ENCODE measurements at regions not wholly inside any gene's neighbourhood (a gene's known extent, or its start where the extent isn't known, plus 50 kb on each side); places are given as distances from the start of the nearest gene placed in this dataset.

- TF ChIP-seq FOXK2 (IDR thresholded peaks at IDR 0.05) (no peak), CTBP1 (IDR thresholded peaks at IDR 0.05; ENCODE audit: borderline replicate concordance) (no peak), PKNOX1 (IDR thresholded peaks at IDR 0.05) (no peak), FOXA1 (IDR thresholded peaks at IDR 0.05) (no peak), LEF1 (IDR thresholded peaks at IDR 0.05; ENCODE audit: borderline replicate concordance) (no peak), SUZ12 (IDR thresholded peaks at IDR 0.05) (no peak), FOXM1 (IDR thresholded peaks at IDR 0.05; ENCODE audit: borderline replicate concordance) (no peak), NFRKB (IDR thresholded peaks at IDR 0.05) (no peak), HDGF (IDR thresholded peaks at IDR 0.05; ENCODE audit: borderline replicate concordance) (no peak), BHLHE40 (IDR thresholded peaks at IDR 0.05; ENCODE audit: borderline replicate concordance) (no peak)
- DNase-seq (ENCODE audit: extremely low spot score): no peak
- CTCF ChIA-PET: no interaction called here
- POLR2A ChIA-PET: no interaction called here
Measured at GRCh38 chr12:78530100-78530765, 334.3 kb upstream of the SYT1 start.

- POLR2A ChIA-PET: no interaction called here
- no peak for DNase-seq (ENCODE audit: extremely low spot score)
- no peak for TF ChIP-seq ARNT (IDR thresholded peaks at IDR 0.05)
- no peak for TF ChIP-seq L3MBTL2 (conservative IDR thresholded peaks at IDR 0.05)
- TF ChIP-seq ZNF384 (IDR thresholded peaks at IDR 0.05): no peak
- no peak for TF ChIP-seq FOXK2 (IDR thresholded peaks at IDR 0.05)
- no peak for TF ChIP-seq TARDBP (IDR thresholded peaks at IDR 0.05)
- no peak for TF ChIP-seq FOXA1 (IDR thresholded peaks at IDR 0.05)
- TF ChIP-seq SP1 (IDR thresholded peaks at IDR 0.05): no peak
- CTCF ChIA-PET: no interaction called here
Measured at GRCh38 chr12:78531831-78532458, 332.6 kb upstream of the SYT1 start.

- no peak for TF ChIP-seq SP1 (IDR thresholded peaks at IDR 0.05)
- TF ChIP-seq TARDBP (IDR thresholded peaks at IDR 0.05): no peak
- POLR2A ChIA-PET: no interaction called here
- DNase-seq (ENCODE audit: extremely low spot score): no peak
- CTCF ChIA-PET: no interaction called here
Measured at GRCh38 chr12:78534311-78534710, 330.3 kb upstream of the SYT1 start.

GRCh38 chr12:78540606-78541336, 323.8 kb upstream of the SYT1 start:
- ChIA-PET CTCF (no interaction called here), POLR2A (no interaction called here)
- no peak for DNase-seq (ENCODE audit: extremely low spot score)
- TF ChIP-seq FOXK2 (IDR thresholded peaks at IDR 0.05): no peak
- no peak for TF ChIP-seq FOXA1 (IDR thresholded peaks at IDR 0.05)
- TF ChIP-seq ZNF384 (IDR thresholded peaks at IDR 0.05): no peak
- no peak for TF ChIP-seq SP1 (IDR thresholded peaks at IDR 0.05)
- TF ChIP-seq NFRKB (IDR thresholded peaks at IDR 0.05): no peak
- no peak for TF ChIP-seq HDGF (IDR thresholded peaks at IDR 0.05; ENCODE audit: borderline replicate concordance)
- TF ChIP-seq SUZ12 (IDR thresholded peaks at IDR 0.05): no peak
- TF ChIP-seq TARDBP (IDR thresholded peaks at IDR 0.05): no peak
- no peak for TF ChIP-seq FOXM1 (IDR thresholded peaks at IDR 0.05; ENCODE audit: borderline replicate concordance)
- TF ChIP-seq ARNT (IDR thresholded peaks at IDR 0.05): no peak
- TF ChIP-seq CTBP1 (IDR thresholded peaks at IDR 0.05; ENCODE audit: borderline replicate concordance): no peak
- no peak for TF ChIP-seq BHLHE40 (IDR thresholded peaks at IDR 0.05; ENCODE audit: borderline replicate concordance)
- no peak for TF ChIP-seq L3MBTL2 (conservative IDR thresholded peaks at IDR 0.05)
- TF ChIP-seq LEF1 (IDR thresholded peaks at IDR 0.05; ENCODE audit: borderline replicate concordance): no peak
- no peak for TF ChIP-seq PKNOX1 (IDR thresholded peaks at IDR 0.05)
- TF ChIP-seq ELF4 (IDR thresholded peaks at IDR 0.05): no peak

GRCh38 chr12:78550831-78551230, 313.7 kb upstream of the SYT1 start:
- no peak for DNase-seq (ENCODE audit: extremely low spot score)
- ChIA-PET POLR2A (no interaction called here), CTCF (no interaction called here)
- TF ChIP-seq FOXA1 (IDR thresholded peaks at IDR 0.05) (no peak), SUZ12 (IDR thresholded peaks at IDR 0.05) (no peak), ZNF384 (IDR thresholded peaks at IDR 0.05) (no peak), PKNOX1 (IDR thresholded peaks at IDR 0.05) (no peak), ELF4 (IDR thresholded peaks at IDR 0.05) (no peak), LEF1 (IDR thresholded peaks at IDR 0.05; ENCODE audit: borderline replicate concordance) (no peak), SP1 (IDR thresholded peaks at IDR 0.05) (no peak), FOXK2 (IDR thresholded peaks at IDR 0.05) (no peak), FOXM1 (IDR thresholded peaks at IDR 0.05; ENCODE audit: borderline replicate concordance) (no peak), NFRKB (IDR thresholded peaks at IDR 0.05) (no peak), ARNT (IDR thresholded peaks at IDR 0.05) (no peak), HDGF (IDR thresholded peaks at IDR 0.05; ENCODE audit: borderline replicate concordance) (no peak), CTBP1 (IDR thresholded peaks at IDR 0.05; ENCODE audit: borderline replicate concordance) (no peak), TARDBP (IDR thresholded peaks at IDR 0.05) (no peak), L3MBTL2 (conservative IDR thresholded peaks at IDR 0.05) (no peak), BHLHE40 (IDR thresholded peaks at IDR 0.05; ENCODE audit: borderline replicate concordance) (no peak)

GRCh38 chr12:78555802-78556201, 308.8 kb upstream of the SYT1 start:
- ChIA-PET CTCF (no interaction called here), POLR2A (no interaction called here)
- DNase-seq (ENCODE audit: extremely low spot score): no peak
- TF ChIP-seq CTBP1 (IDR thresholded peaks at IDR 0.05; ENCODE audit: borderline replicate concordance): no peak
- no peak for TF ChIP-seq SUZ12 (IDR thresholded peaks at IDR 0.05)
- no peak for TF ChIP-seq ARNT (IDR thresholded peaks at IDR 0.05)
- no peak for TF ChIP-seq LEF1 (IDR thresholded peaks at IDR 0.05; ENCODE audit: borderline replicate concordance)

Data from HEK293T (cell line).